Suprapubic skin (tissue), 4 donors: ENCODE measurements at regions not wholly inside any gene's neighbourhood (a gene's known extent, or its start where the extent isn't known, plus 50 kb on each side); places are given as distances from the start of the nearest gene placed in this dataset.

Experiments used
- DNase-seq, 2 donors: peaks; one replicate each; pipeline ENCODE4 v3.0.0-alpha.2; 2019; ENCODE audit warnings: low spot score in 2 of 2
- H3K27ac ChIP-seq: fragments of 200-600 bp; sonication (generic); one replicate; pipeline ENCODE4 v1.5.1; 2019
- H3K27me3 ChIP-seq: fragments of 200-600 bp; sonication (generic); one replicate; pipeline ENCODE4 v1.5.1; 2019
- H3K36me3 ChIP-seq: fragments of 200-600 bp; sonication (generic); one replicate; pipeline ENCODE4 v1.5.1; 2019
- H3K4me1 ChIP-seq: fragments of 200-600 bp; sonication (generic); one replicate; pipeline ENCODE4 v1.5.1; 2019
- H3K4me3 ChIP-seq: fragments of 200-600 bp; sonication (generic); one replicate; pipeline ENCODE4 v1.5.1; 2019; ENCODE audit warnings: mild to moderate bottlenecking
- H3K9me3 ChIP-seq: fragments of 200-600 bp; sonication (generic); one replicate; pipeline ENCODE4 v1.5.1; 2019
- CTCF ChIP-seq, 2 donors: fragments of 200-600 bp in 1 of 2; fragments of 450-650 bp in 1 of 2; sonication (generic) in 1 of 2; IDR thresholded peaks; one replicate each; pipeline ENCODE4 v1.5.1; 2016 to 2019; ENCODE audit warnings: antibody characterized with exemption in 2 of 2, mild to moderate bottlenecking in 1 of 2, moderate library complexity in 1 of 2
- EP300 ChIP-seq: sonication (generic); formaldehyde crosslinking; IDR thresholded peaks from one replicate; pipeline ENCODE4 v1.6.1; 2017; ENCODE audit warnings: antibody characterized with exemption
- POLR2A ChIP-seq, 2 donors: fragments of 450-650 bp; IDR thresholded peaks; one replicate each; pipeline ENCODE4 v1.6.1; 2017; ENCODE audit warnings: antibody characterized with exemption in 2 of 2, mild to moderate bottlenecking in 2 of 2, moderate library complexity in 2 of 2
- POLR2AphosphoS5 ChIP-seq, 3 donors: sonication (generic); formaldehyde crosslinking; IDR thresholded peaks; one replicate each; pipeline ENCODE4 v1.6.1; 2017; ENCODE audit warnings: antibody characterized with exemption in 3 of 3
- WGBS: methylation state at CpG from one replicate; pipeline ENCODE4 v1.1.5; 2018; 5-methylcytosine and 5-hydroxymethylcytosine counted together

GRCh38 chr7:109951565-109951928 is 1139.4 kb upstream of the LRRN3 start:
- Histone ChIP-seq H3K4me3 (no peak overlapping the region), H3K27ac (no peak overlapping the region), H3K9me3 (no peaks in the 10 kb centered on the region), H3K36me3 (no peaks in the 10 kb centered on the region), H3K27me3 (no peaks in the 10 kb centered on the region), H3K4me1 (no peaks in the 10 kb centered on the region)
- WGBS = 93% methylated on average over 4 of the region's 4 CpGs
- TF ChIP-seq CTCF (IDR thresholded peaks at IDR 0.05) (no peak), POLR2AphosphoS5 (IDR thresholded peaks at IDR 0.05) (no peak), POLR2A (IDR thresholded peaks at IDR 0.05) (no peak), EP300 (no peak)
- DNase-seq = no peak

- no peak overlapping the region for H3K4me3 ChIP-seq
- no peaks in the 10 kb centered on the region for H3K4me1 ChIP-seq
- DNase-seq = no peak
- no peak for TF ChIP-seq EP300
- TF ChIP-seq POLR2A (IDR thresholded peaks at IDR 0.05) = no peak
- no peak for TF ChIP-seq POLR2AphosphoS5 (IDR thresholded peaks at IDR 0.05)
- no peak for TF ChIP-seq CTCF (IDR thresholded peaks at IDR 0.05)
- H3K27ac ChIP-seq = no peak overlapping the region
- H3K27me3 ChIP-seq = no peaks in the 10 kb centered on the region
- no peaks in the 10 kb centered on the region for H3K9me3 ChIP-seq
- no peaks in the 10 kb centered on the region for H3K36me3 ChIP-seq
Observed at GRCh38 chr7:109955986-109956385, 1134.9 kb upstream of the LRRN3 start.

- DNase-seq = no peak
- H3K27ac ChIP-seq = no peak overlapping the region
- TF ChIP-seq POLR2A (IDR thresholded peaks at IDR 0.05) (no peak), EP300 (no peak), CTCF (IDR thresholded peaks at IDR 0.05) (no peak), POLR2AphosphoS5 (IDR thresholded peaks at IDR 0.05) (no peak)
- H3K4me3 ChIP-seq = no peak overlapping the region
- H3K9me3 ChIP-seq = no peaks in the 10 kb centered on the region
- H3K4me1 ChIP-seq = no peaks in the 10 kb centered on the region
- no peaks in the 10 kb centered on the region for H3K36me3 ChIP-seq
- H3K27me3 ChIP-seq = no peaks in the 10 kb centered on the region
Observed at GRCh38 chr7:109956916-109957315, 1134.0 kb upstream of the LRRN3 start.

GRCh38 chr7:109963741-109964140 is 1127.2 kb upstream of the LRRN3 start:
- no peak overlapping the region for H3K4me3 ChIP-seq
- WGBS = 62% methylated on average over 3 of the region's 3 CpGs
- H3K36me3 ChIP-seq = no peaks in the 10 kb centered on the region
- H3K4me1 ChIP-seq = no peaks in the 10 kb centered on the region
- H3K27ac ChIP-seq = no peak overlapping the region
- H3K27me3 ChIP-seq = no peaks in the 10 kb centered on the region
- no peak for DNase-seq
- TF ChIP-seq EP300 (no peak), POLR2A (IDR thresholded peaks at IDR 0.05) (no peak), POLR2AphosphoS5 (IDR thresholded peaks at IDR 0.05) (no peak), CTCF (IDR thresholded peaks at IDR 0.05) (no peak)
- H3K9me3 ChIP-seq = no peaks in the 10 kb centered on the region

- H3K9me3 ChIP-seq = no peaks in the 10 kb centered on the region
- 71% methylated on average over 2 of the region's 2 CpGs for WGBS
- H3K27ac ChIP-seq = no peak overlapping the region
- no peaks in the 10 kb centered on the region for H3K4me1 ChIP-seq
- H3K4me3 ChIP-seq = no peak overlapping the region
- H3K36me3 ChIP-seq = no peaks in the 10 kb centered on the region
- DNase-seq = no peak
- no peaks in the 10 kb centered on the region for H3K27me3 ChIP-seq
- no peak for TF ChIP-seq POLR2A (IDR thresholded peaks at IDR 0.05)
- no peak for TF ChIP-seq EP300
- TF ChIP-seq CTCF (IDR thresholded peaks at IDR 0.05) = no peak
- TF ChIP-seq POLR2AphosphoS5 (IDR thresholded peaks at IDR 0.05) = no peak
Observed at GRCh38 chr7:109964780-109965179, 1126.1 kb upstream of the LRRN3 start.
